ENCODE measurements at regions not wholly inside any gene's neighbourhood (a gene's known extent, or its start where the extent isn't known, plus 50 kb on each side); places are given as distances from the start of the nearest gene placed in this dataset.

DNA sequence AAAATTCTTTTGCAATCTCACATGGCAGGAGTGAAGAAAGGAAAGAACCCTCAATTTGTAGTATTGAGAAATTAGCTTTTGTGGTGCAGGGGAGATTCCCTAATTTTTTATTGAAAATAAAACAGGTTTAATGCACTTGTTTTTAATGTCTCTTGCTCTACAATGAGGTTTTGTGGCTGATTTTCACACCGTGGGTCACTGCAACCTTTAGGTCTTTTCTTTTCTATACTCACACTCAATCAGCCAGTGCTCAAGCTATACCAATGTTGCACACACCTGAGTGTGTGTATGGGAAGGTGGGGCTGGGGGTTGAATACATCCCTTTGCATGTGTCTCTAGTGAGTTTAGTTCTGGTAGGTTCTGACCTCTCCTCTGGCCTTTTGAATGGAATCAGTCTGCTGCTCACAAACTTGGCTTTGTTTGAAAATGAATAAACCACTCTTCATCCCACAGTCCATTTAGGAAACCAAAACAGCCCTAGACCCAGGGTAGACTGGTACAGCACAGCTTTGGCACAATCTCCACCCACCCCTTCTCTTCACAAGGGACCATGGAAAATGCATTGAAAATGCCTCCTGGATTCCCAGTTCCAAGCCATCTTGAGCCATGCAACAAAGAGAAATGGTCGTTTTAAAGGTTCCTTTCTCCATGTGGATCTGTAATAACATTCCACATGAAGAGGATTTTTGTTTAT, 411.5 kb downstream of the SFMBT2 start:
- TF ChIP-seq, protein P1, sequence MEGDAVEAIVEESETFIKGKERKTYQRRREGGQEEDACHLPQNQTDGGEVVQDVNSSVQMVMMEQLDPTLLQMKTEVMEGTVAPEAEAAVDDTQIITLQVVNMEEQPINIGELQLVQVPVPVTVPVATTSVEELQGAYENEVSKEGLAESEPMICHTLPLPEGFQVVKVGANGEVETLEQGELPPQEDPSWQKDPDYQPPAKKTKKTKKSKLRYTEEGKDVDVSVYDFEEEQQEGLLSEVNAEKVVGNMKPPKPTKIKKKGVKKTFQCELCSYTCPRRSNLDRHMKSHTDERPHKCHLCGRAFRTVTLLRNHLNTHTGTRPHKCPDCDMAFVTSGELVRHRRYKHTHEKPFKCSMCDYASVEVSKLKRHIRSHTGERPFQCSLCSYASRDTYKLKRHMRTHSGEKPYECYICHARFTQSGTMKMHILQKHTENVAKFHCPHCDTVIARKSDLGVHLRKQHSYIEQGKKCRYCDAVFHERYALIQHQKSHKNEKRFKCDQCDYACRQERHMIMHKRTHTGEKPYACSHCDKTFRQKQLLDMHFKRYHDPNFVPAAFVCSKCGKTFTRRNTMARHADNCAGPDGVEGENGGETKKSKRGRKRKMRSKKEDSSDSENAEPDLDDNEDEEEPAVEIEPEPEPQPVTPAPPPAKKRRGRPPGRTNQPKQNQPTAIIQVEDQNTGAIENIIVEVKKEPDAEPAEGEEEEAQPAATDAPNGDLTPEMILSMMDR (IDR thresholded peaks at IDR 0.05; ENCODE audit: poor library complexity): no peak
- no peak for TF ChIP-seq EZH2 (IDR thresholded peaks at IDR 0.05; ENCODE audit: borderline replicate concordance)
